ENCODE measurements at regions not wholly inside any gene's neighbourhood (a gene's known extent, or its start where the extent isn't known, plus 50 kb on each side); places are given as distances from the start of the nearest gene placed in this dataset.

DNA sequence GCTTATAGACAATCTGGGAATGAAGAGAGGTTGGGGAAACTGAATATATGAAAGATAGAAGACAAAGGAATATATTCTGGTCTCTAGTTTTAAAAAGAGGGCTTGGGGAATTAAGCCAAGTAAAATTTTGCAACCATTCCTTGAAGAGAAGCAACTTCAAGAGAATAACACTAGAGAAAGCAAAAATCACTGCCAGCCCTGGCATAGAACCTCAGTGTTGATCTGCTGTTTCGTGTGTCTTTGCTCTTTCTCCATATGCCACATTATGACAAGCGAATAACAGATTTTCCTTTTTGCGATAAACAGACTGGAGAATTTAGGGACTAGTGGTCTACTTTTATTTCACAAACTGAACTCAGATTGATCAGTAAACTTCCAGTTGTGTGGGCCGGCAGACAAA is 132.7 kb downstream of the XPNPEP1 start:
- TF ChIP-seq CTCF (conservative IDR thresholded peaks at IDR 0.05 in 1 of 2, IDR thresholded peaks at IDR 0.05 in 1 of 2; ENCODE audit: low read depth in 1 of 2, low read length in 2 of 2) (no peak), EZH2 (IDR thresholded peaks at IDR 0.05; ENCODE audit: low read length, missing control alignments) (no peak)

Data from fibroblast of lung (primary cell).